Ovary (tissue), 3 donors: ENCODE measurements at regions not wholly inside any gene's neighbourhood (a gene's known extent, or its start where the extent isn't known, plus 50 kb on each side); places are given as distances from the start of the nearest gene placed in this dataset.

ENCODE experiments used
- EP300 ChIP-seq: sonication (generic); formaldehyde crosslinking; IDR thresholded peaks from one replicate; pipeline ENCODE4 v1.6.1; 2017; ENCODE audit warnings: antibody characterized with exemption
- POLR2A ChIP-seq: fragments of 450-650 bp; IDR thresholded peaks from one replicate; pipeline ENCODE4 v1.6.1; 2017; ENCODE audit warnings: antibody characterized with exemption, mild to moderate bottlenecking, moderate library complexity
- TF ChIP-seq, protein P1 (sequence below), 3 donors: fragments of 450-650 bp in 2 of 3; fragments of 200-600 bp in 1 of 3; IDR thresholded peaks; one replicate each; pipeline versions ENCODE4 v1.5.1 to v1.8.0; 2016 to 2022; ENCODE audit warnings: antibody characterized with exemption in 3 of 3, mild to moderate bottlenecking in 1 of 3
- donor health status: DM: no; HTN: no; CAD: no.

DNA sequence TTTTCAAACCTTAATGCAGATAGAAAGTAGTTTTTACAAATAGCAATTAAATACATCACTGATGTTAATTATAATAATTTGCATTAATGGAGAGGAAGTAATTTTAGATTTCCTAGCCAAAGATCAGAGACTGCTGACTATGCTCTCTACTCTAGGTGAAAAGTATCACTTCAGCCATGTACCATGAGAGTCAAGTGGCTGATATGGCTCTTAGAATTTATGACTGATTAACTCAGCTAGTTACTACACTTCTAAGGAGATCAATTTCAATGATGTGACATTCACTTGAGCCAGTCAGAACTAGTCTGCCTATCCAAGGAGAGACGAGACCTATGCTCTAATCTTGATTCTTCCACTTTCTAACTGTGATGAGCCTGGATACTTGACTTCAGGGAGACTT, 405.7 kb upstream of the RORA start:
- TF ChIP-seq, protein P1, sequence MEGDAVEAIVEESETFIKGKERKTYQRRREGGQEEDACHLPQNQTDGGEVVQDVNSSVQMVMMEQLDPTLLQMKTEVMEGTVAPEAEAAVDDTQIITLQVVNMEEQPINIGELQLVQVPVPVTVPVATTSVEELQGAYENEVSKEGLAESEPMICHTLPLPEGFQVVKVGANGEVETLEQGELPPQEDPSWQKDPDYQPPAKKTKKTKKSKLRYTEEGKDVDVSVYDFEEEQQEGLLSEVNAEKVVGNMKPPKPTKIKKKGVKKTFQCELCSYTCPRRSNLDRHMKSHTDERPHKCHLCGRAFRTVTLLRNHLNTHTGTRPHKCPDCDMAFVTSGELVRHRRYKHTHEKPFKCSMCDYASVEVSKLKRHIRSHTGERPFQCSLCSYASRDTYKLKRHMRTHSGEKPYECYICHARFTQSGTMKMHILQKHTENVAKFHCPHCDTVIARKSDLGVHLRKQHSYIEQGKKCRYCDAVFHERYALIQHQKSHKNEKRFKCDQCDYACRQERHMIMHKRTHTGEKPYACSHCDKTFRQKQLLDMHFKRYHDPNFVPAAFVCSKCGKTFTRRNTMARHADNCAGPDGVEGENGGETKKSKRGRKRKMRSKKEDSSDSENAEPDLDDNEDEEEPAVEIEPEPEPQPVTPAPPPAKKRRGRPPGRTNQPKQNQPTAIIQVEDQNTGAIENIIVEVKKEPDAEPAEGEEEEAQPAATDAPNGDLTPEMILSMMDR (IDR thresholded peaks at IDR 0.05), result no peak
- TF ChIP-seq POLR2A (no peak), EP300 (no peak)
